HG02623 (cell line): ENCODE measurements at regions not wholly inside any gene's neighbourhood (a gene's known extent, or its start where the extent isn't known, plus 50 kb on each side); places are given as distances from the start of the nearest gene placed in this dataset.
"Not testable (repeated sequence)": the region's sequence is repeated elsewhere in the genome, so short reads cannot be mapped to it uniquely, and the experiment has no call there.

ENCODE experiments used
- ATAC-seq: cut with Tn5 transposase; IDR thresholded peaks from one replicate; pipeline ENCODE4 v1.9.1; 2021; ENCODE audit warnings: moderate library complexity; ENCODE audit not compliant: unreplicated experiment

DNA sequence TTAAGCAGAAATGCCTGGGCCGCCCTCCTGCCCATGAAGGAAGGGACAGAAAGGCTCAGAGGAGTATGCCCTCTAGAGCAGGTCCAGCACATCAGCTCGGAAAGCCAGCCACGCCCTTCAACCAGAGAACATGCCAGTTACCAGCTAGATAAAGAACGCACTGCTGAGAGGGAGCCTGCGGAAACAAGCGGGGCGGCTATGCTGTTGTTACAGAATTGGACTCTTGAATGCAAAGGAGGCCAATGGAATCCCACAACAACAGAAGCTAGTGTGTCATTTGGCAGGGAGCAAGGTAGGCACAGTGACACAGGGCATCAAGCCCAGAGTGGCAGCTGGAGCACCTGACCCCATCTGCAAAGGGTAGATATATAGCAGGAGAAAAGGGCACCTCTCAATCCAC lies 242.9 kb upstream of the ID2 start:
- no peak for ATAC-seq

DNA sequence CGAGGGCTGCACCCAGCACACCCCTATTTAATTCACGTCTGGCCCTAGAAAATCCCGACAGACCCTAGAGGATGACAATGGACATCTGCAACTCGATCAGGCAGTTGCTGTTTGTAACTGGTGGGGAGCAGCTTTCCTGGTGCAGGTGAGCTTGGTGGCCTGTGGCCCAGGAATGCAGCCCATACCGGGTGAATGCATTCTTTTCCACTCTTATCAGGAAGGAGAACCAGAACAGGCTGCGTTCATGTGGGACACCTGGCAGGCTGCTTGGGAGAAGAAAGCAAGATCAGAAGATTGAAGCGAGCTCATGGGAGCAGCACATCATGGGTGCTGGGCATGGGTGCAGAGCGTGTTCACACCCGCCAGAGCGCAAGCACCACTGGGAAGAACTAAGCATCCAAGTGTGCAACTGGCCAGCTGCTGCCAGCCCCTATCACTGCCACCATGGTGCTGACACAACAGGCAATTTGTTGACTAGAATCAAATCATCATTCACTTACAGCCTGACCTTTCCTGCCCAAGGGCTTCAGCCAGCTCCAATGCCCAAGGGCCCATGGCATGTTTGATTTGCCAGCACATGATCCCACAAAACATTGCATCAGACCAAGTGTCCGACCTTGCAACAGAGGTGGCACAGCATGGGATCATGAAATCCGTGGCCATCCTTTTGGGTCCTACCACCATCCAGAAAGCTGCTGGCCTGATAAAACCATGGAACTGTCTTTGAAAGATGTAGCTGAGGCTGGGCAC lies 241.7 kb upstream of the ID2 start:
- ATAC-seq, result no peak

DNA sequence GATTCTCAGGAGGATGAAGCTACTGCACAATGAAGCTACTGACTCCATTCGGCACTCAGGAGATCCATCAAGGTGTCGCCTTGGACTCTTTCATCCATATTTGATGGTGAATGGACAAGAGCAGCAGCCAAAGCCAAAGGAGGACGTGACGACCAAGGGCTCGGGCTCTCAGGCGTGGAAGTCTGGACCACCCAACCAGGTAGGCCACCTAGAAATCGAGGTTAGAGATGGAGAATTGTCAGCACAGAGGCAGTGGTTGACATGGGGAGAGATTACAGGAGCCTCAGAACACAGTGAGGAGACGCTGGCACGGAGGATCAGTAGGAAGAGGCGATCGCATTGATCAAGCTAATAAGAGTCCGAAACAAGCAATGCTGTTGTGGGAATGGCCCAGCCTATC lies 240.5 kb upstream of the ID2 start:
- ATAC-seq, result no peak

- ATAC-seq, result peak; percentile 84
Measured at GRCh38 chr2:8441986-8442385, 239.9 kb upstream of the ID2 start.

GRCh38 chr2:8442833-8443486 lies 238.9 kb upstream of the ID2 start:
- ATAC-seq, result no peak

- no peak for ATAC-seq
Measured at GRCh38 chr2:8445580-8445979, 236.3 kb upstream of the ID2 start.

- not testable (repeated sequence) for ATAC-seq
Measured at GRCh38 chr2:8446751-8447150, 235.1 kb upstream of the ID2 start.

DNA sequence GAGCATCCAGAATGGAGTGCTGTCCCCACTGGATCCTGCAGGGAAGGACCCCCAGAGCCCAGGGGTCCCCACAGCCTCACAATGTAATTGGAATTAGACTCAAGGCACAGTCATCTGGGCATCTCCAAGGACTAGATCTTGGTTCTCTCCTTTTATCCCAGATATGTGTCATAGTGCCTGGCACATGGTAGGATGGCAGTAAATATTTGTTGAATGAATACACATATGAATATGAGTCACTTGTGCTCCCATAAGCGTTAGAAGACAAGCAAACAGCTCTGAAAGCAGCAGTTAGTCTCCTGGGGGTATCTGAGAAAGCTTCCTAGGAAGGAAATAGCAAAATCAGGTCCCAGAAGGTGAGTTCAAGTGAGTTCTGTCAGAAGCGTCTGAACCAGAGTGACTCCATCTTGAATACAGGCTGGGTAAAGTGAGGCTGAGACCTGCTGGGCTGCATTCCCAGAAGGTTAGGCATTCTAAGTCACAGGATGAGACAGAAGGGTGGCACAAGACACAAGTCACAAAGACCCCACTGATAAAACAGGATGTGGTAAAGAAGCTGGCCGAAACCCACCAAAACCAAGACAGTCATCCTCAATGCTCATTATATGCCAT lies 234.1 kb upstream of the ID2 start:
- ATAC-seq, result no peak

GRCh38 chr2:8448824-8449556 lies 232.9 kb upstream of the ID2 start:
- no peak for ATAC-seq

DNA sequence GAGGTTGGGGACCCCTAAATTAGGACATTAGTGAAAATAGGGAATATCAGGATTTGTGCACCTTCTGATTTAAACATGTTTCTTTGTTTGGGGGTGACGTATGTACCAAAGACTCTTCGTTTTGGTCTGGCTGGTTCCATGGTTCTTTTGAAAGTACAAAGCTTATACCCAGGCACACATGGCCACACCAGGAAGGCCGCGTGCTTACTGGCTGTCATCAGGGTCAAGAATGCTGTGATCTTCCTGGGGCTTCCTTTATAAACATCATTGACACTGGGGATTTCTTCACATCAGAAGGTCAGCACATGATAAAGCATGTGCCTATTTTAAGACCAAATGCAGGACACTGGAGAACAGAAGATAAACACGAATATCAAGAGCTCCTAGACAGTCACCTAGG lies 230.6 kb upstream of the ID2 start:
- no peak for ATAC-seq

DNA sequence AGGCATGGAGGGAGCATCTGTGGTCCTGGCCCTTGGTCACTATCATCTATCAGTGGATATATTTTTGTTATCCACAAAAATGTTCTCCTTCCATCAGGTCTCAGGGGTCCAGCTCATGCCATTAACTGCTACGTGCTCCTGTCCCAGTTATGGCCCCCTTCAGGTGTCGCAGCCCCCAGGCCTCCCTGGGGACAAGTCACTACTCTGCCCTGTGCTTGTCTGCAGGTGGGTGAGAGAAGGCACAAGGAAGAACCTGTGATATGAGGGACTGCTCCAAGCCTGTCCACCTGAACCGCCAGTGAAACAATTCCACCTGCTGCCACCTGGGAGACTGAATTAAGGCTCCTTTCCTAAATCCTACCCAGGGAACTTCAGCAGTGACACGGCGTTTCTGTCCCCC lies 229.6 kb upstream of the ID2 start:
- ATAC-seq, result no peak

- no peak for ATAC-seq
Measured at GRCh38 chr2:8452979-8453903, 228.6 kb upstream of the ID2 start.

GRCh38 chr2:8453904-8454302 lies 228.0 kb upstream of the ID2 start:
- no peak for ATAC-seq

- no peak for ATAC-seq
Measured at GRCh38 chr2:8454797-8455196, 227.1 kb upstream of the ID2 start.

GRCh38 chr2:8455236-8456150 lies 226.4 kb upstream of the ID2 start:
- no peak for ATAC-seq

DNA sequence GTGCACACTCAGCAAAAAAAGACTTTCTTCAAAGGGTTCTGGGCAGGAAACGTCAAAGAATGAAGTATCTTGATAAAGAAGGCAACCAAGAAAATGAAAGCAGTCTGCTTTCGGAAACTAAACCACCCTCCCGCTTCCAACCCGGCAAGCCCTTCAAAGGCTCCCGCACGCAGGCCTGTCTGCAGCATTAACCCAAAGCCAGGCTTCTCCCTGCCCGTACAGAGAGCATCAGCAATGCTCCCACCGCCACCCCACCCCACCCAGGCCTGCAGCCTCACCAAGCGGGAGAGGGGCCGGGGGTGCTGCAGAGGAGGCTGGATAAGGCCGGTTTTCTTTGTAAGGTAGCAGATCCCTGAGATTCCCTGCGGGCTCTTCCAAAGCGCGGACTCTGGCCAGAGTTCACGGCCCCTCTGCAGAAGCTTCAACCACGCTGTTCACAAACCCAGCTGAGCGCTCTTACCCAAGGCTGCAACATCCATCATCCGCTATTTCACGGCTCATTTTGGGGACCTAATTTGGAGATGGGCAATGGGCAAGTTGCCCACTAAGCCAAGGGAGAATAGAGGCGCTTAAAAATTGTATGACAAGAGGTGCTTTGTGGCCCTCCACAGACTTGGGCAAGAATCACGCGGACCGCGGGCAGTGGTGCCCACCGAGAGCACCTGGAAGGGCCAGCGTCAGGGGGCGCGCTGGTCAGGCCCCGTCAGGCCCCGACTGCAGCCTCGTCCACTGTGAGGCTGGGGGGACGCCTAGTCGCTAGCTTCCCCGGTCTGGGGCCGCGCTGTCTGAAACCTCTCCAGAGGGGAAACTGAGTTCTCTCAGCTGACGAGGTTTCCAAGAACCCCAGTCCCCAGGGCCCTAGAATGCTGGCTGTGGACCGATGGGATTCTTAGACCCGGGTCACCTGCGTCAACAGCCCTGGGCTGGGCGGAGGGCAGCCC lies 225.4 kb upstream of the ID2 start:
- no peak for ATAC-seq

- no peak for ATAC-seq
Measured at GRCh38 chr2:8457092-8457481, 224.8 kb upstream of the ID2 start.

GRCh38 chr2:8457699-8458502 lies 224.0 kb upstream of the ID2 start:
- ATAC-seq, result no peak
